ENCODE measurements at regions not wholly inside any gene's neighbourhood (a gene's known extent, or its start where the extent isn't known, plus 50 kb on each side); places are given as distances from the start of the nearest gene placed in this dataset.

GRCh38 chr2:34199971-34200370 is 600.9 kb upstream of the FAM98A start:
- no peak for FAIRE-seq
- no peak for ATAC-seq
- in situ Hi-C loops (cut with MboI) = no loop called here
- intact Hi-C loops (cut with micrococcal nuclease; ENCODE audit: unreplicated experiment) = no loop called here
- DNase-seq (ENCODE audit: low read depth, low spot score) = no peak
- Histone ChIP-seq H3K27ac (ENCODE audit: control insufficient read depth, insufficient read depth) (no peak overlapping the region), H3K4me2 (ENCODE audit: control insufficient read depth, insufficient read depth) (no peak overlapping the region), H3K4me3 (no peak overlapping the region), H3K79me2 (ENCODE audit: control insufficient read depth, insufficient read depth, low read length) (no peaks in the 10 kb centered on the region), H3K27me3 (replicated peaks in 1 of 2; ENCODE audit: control insufficient read depth in 2 of 2, insufficient read depth in 2 of 2, low read length in 1 of 2) (no peaks in the 10 kb centered on the region), H4K20me1 (ENCODE audit: control insufficient read depth, insufficient read depth) (no peaks in the 10 kb centered on the region), H2AFZ (ENCODE audit: control insufficient read depth, low read depth, low read length) (no peak overlapping the region), H3K4me1 (ENCODE audit: control insufficient read depth, insufficient read depth, low read length) (no peaks in the 10 kb centered on the region), H3K9ac (ENCODE audit: control insufficient read depth, insufficient read depth, low read length) (no peak overlapping the region), H3K36me3 (ENCODE audit: control insufficient read depth in 2 of 2, insufficient read depth in 2 of 2, low read length in 1 of 2) (no peaks in the 10 kb centered on the region), H3K9me3 (replicated peaks; ENCODE audit: control insufficient read depth, insufficient read depth, low read length) (no peaks in the 10 kb centered on the region)
- ChIA-PET CTCF (no interaction called here), SMC1A (ENCODE audit: uncharacterized antibody, unreplicated experiment) (no interaction called here), RAD21 (ENCODE audit: unreplicated experiment) (no interaction called here), POLR2A (no interaction called here)
- TF ChIP-seq NR2C2 (IDR thresholded peaks at IDR 0.05; ENCODE audit: borderline replicate concordance, control insufficient read depth, insufficient read length, low read depth) (no peak), USF2 (IDR thresholded peaks at IDR 0.05; ENCODE audit: borderline replicate concordance, low read depth, low read length) (no peak), CBX5 (IDR thresholded peaks at IDR 0.05; ENCODE audit: low read depth) (no peak), REST (IDR thresholded peaks at IDR 0.05; ENCODE audit: low read depth, low read length) (no peak), SKIL (IDR thresholded peaks at IDR 0.05; ENCODE audit: low read depth, poor library complexity, severe bottlenecking) (no peak), MXI1 (IDR thresholded peaks at IDR 0.05; ENCODE audit: low read depth, low read length) (no peak), YBX1 (IDR thresholded peaks at IDR 0.05) (no peak), STAT1 (conservative IDR thresholded peaks at IDR 0.05) (no peak), TCF3 (IDR thresholded peaks at IDR 0.05; ENCODE audit: borderline replicate concordance, insufficient read depth, low read depth, low read length) (no peak), ASH2L (IDR thresholded peaks at IDR 0.05; ENCODE audit: borderline replicate concordance, low read depth) (no peak), SMARCA5 (IDR thresholded peaks at IDR 0.05) (no peak), PRDM15 (CRISPR knock-in tag; IDR thresholded peaks at IDR 0.05) (no peak)
- no TSS peak for BruUV-seq (replicated peaks)

Measured in GM12878 (cell line).